H9 (cell line): ENCODE measurements at regions not wholly inside any gene's neighbourhood (a gene's known extent, or its start where the extent isn't known, plus 50 kb on each side); places are given as distances from the start of the nearest gene placed in this dataset.

Experiments used
- DNase-seq: peaks from one replicate; pipeline ENCODE4 v3.0.0-alpha.2; 2017
- H2AFZ ChIP-seq: one replicate; pipeline ENCODE4 v1.6.1; 2013; ENCODE audit warnings: mild to moderate bottlenecking, low read length, control low read depth, moderate library complexity
- H2AK5ac ChIP-seq: 2 replicates; pipeline ENCODE4 v1.6.1; 2013; ENCODE audit warnings: low read length, control low read depth, mixed read lengths; ENCODE audit not compliant: insufficient read length
- H2BK120ac ChIP-seq: one replicate; pipeline ENCODE4 v1.6.1; 2013; ENCODE audit warnings: low read depth, mild to moderate bottlenecking, low read length, control low read depth, inconsistent platforms; ENCODE audit not compliant: poor library complexity, severe bottlenecking
- H2BK12ac ChIP-seq: 2 replicates; pipeline ENCODE4 v1.6.1; 2013; ENCODE audit warnings: low read length, control low read depth, mixed read lengths, low read depth; ENCODE audit not compliant: insufficient read length
- H2BK15ac ChIP-seq: 2 replicates; pipeline ENCODE4 v1.6.1; 2013; ENCODE audit warnings: low read depth, low read length, control low read depth
- H2BK20ac ChIP-seq: one replicate; pipeline ENCODE4 v1.6.1; 2013; ENCODE audit warnings: low read depth, mild to moderate bottlenecking, low read length, control low read depth, inconsistent platforms; ENCODE audit not compliant: poor library complexity, severe bottlenecking
- H2BK5ac ChIP-seq: 2 replicates; pipeline ENCODE4 v1.6.1; 2013; ENCODE audit warnings: low read length, control low read depth, mixed read lengths; ENCODE audit not compliant: insufficient read length
- H3K14ac ChIP-seq: 2 replicates; pipeline ENCODE4 v1.6.1; 2013; ENCODE audit warnings: low read length, control low read depth; ENCODE audit not compliant: insufficient read depth
- H3K18ac ChIP-seq: 2 replicates; pipeline ENCODE4 v1.6.1; 2013; ENCODE audit warnings: low read depth, mild to moderate bottlenecking, mixed read lengths, low read length, control low read depth; ENCODE audit not compliant: insufficient read length
- H3K23ac ChIP-seq: 2 replicates; pipeline ENCODE4 v1.6.1; 2013; ENCODE audit warnings: low read length, control low read depth, mixed read lengths, low read depth; ENCODE audit not compliant: insufficient read length
- H3K23me2 ChIP-seq: 2 replicates; pipeline ENCODE4 v1.6.1; 2013; ENCODE audit warnings: low read depth, mild to moderate bottlenecking, mixed read lengths, low read length, control low read depth; ENCODE audit not compliant: insufficient read length, poor library complexity, severe bottlenecking
- H3K27ac ChIP-seq: 2 replicates; pipeline ENCODE4 v1.5.1; 2013; ENCODE audit warnings: low read length, control low read depth, mixed read lengths, low read depth; ENCODE audit not compliant: insufficient read length
- H3K27me3 ChIP-seq: 2 replicates; pipeline ENCODE4 v1.6.1; 2013; ENCODE audit warnings: low read length, control low read depth, inconsistent platforms; ENCODE audit not compliant: insufficient read depth
- H3K4ac ChIP-seq: 2 replicates; pipeline ENCODE4 v1.6.1; 2013; ENCODE audit warnings: low read depth, mild to moderate bottlenecking, control low read depth, inconsistent platforms, low read length, moderate library complexity
- H3K4me1 ChIP-seq: 2 replicates; pipeline ENCODE4 v1.6.1; 2013; ENCODE audit warnings: low read length, control low read depth, inconsistent platforms; ENCODE audit not compliant: insufficient read depth
- H3K4me2 ChIP-seq: 2 replicates; pipeline ENCODE4 v1.6.1; 2013; ENCODE audit warnings: low read length, control low read depth, mixed read lengths; ENCODE audit not compliant: insufficient read length, insufficient read depth
- H3K56ac ChIP-seq: 2 replicates; pipeline ENCODE4 v1.6.1; 2013; ENCODE audit warnings: low read depth, mild to moderate bottlenecking, mixed read lengths, low read length, control low read depth; ENCODE audit not compliant: insufficient read length
- H3K79me1 ChIP-seq: 2 replicates; pipeline ENCODE4 v1.6.1; 2013; ENCODE audit warnings: low read depth, mild to moderate bottlenecking, moderate library complexity, low read length, control low read depth, inconsistent platforms; ENCODE audit not compliant: insufficient read depth, poor library complexity, severe bottlenecking
- H3K79me2 ChIP-seq: 2 replicates; pipeline ENCODE4 v1.6.1; 2013; ENCODE audit warnings: low read length, control low read depth, inconsistent platforms; ENCODE audit not compliant: insufficient read depth
- H3K9ac ChIP-seq: 2 replicates; pipeline ENCODE4 v1.6.1; 2013; ENCODE audit warnings: low read length, control low read depth, mixed read lengths; ENCODE audit not compliant: insufficient read length; ENCODE audit errors: extremely low read depth
- H3K9me3 ChIP-seq: one replicate; pipeline ENCODE4 v1.6.1; 2013; ENCODE audit warnings: low read depth, low read length, inconsistent platforms; ENCODE audit not compliant: control insufficient read depth
- H3T11ph ChIP-seq: one replicate; pipeline ENCODE4 v1.6.1; 2013; ENCODE audit warnings: mild to moderate bottlenecking, low read length, control low read depth, inconsistent platforms
- H4K20me1 ChIP-seq: one replicate; pipeline ENCODE4 v1.6.1; 2013; ENCODE audit not compliant: control insufficient read depth, insufficient read length, insufficient read depth
- H4K5ac ChIP-seq: 2 replicates; pipeline ENCODE4 v1.6.1; 2013; ENCODE audit warnings: low read depth, mild to moderate bottlenecking, mixed read lengths, low read length, control low read depth; ENCODE audit not compliant: insufficient read length
- H4K8ac ChIP-seq: replicated peaks from 2 replicates; pipeline ENCODE4 v1.6.1; 2013; ENCODE audit warnings: low read length, control low read depth, mixed read lengths, low read depth; ENCODE audit not compliant: insufficient read length
- H4K91ac ChIP-seq: 2 replicates; pipeline ENCODE4 v1.6.1; 2013; ENCODE audit warnings: low read depth, mild to moderate bottlenecking, moderate library complexity, mixed read lengths, low read length, control low read depth; ENCODE audit not compliant: insufficient read length
- H3K27ac Mint-ChIP-seq, 3 experiments: 2 replicates in 2 of 3; 3 replicates in 1 of 3; pipeline ENCODE4 v1.8.0; 2020 to 2021; ENCODE audit warnings: mixed read lengths in 3 of 3, mild to moderate bottlenecking in 1 of 3, moderate library complexity in 1 of 3
- H3K27me3 Mint-ChIP-seq: 2 replicates; pipeline ENCODE4 v1.8.0; 2021; ENCODE audit warnings: low read depth, mild to moderate bottlenecking, moderate library complexity, mixed read lengths
- H3K36me3 Mint-ChIP-seq, 3 experiments: 2 replicates in 2 of 3; 3 replicates in 1 of 3; pipeline ENCODE4 v1.8.0; 2020 to 2021; ENCODE audit warnings: low read depth in 3 of 3, mixed read lengths in 3 of 3; ENCODE audit not compliant: insufficient read depth in 1 of 3
- H3K4me1 Mint-ChIP-seq, 2 experiments: 2 replicates each; pipeline ENCODE4 v1.8.0; 2020; ENCODE audit warnings: mixed read lengths in 2 of 2
- H3K4me3 Mint-ChIP-seq, 2 experiments: 2 replicates in 1 of 2; 3 replicates in 1 of 2; pipeline ENCODE4 v1.8.0; 2020 to 2021; ENCODE audit warnings: mild to moderate bottlenecking in 2 of 2, mixed read lengths in 2 of 2, moderate library complexity in 1 of 2
- H3K9me3 Mint-ChIP-seq, 2 experiments: 2 replicates in 1 of 2; 3 replicates in 1 of 2; pipeline ENCODE4 v1.8.0; 2020; ENCODE audit warnings: mild to moderate bottlenecking in 2 of 2, mixed read lengths in 2 of 2, moderate library complexity in 1 of 2
- WGBS: extraction: QIAGEN DNeasy Blood & Tissue Kit; methylation state at CpG from one replicate; pipeline ENCODE4 v1.1.7; 2013; ENCODE audit warnings: missing lambda C conversion rate, low lambda C conversion rate, mixed read lengths; ENCODE audit not compliant: insufficient read length; ENCODE audit errors: extremely low coverage; 5-methylcytosine and 5-hydroxymethylcytosine counted together
- TF ChIP-seq, protein P1 (sequence below): fragments of 200-600 bp; sonication (generic); conservative IDR thresholded peaks from 3 replicates; pipeline ENCODE4 v1.8.0; 2021; ENCODE audit warnings: antibody characterized with exemption, mild to moderate bottlenecking

DNA sequence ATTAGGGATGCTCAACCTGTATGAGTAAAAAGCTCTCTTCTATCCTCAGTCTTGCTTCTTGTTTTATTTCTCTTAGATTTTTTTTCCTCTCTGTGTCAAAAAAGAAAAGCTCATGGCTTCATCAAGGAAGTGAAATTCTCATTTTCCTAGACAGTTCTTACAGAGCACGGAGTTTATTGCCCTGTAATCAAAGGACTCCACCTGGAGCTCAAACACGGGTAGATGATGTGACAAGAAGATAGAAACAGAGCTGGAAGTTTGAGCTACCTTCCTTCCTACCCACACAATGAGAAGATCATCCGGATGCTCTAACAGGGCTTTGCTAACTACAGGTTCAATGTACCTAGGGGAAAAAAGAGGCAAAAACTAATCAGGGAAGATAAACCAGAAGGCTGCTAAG lies 564.8 kb downstream of the MED13L start:
- Mint-ChIP-seq H3K4me1 (no peaks in the 10 kb centered on the region), H3K9me3 (no peaks in the 10 kb centered on the region), H3K27me3 (peaks cover 17% of the 10 kb centered on the region), H3K27ac (no peak overlapping the region), H3K36me3 (no peaks in the 10 kb centered on the region), H3K4me3 (no peak overlapping the region)
- Histone ChIP-seq H2BK120ac (no peak overlapping the region), H3K56ac (no peak overlapping the region), H3K27ac (no peak overlapping the region), H2BK20ac (no peak overlapping the region), H3K79me1 (no peaks in the 10 kb centered on the region), H3K79me2 (no peaks in the 10 kb centered on the region), H3K14ac (no peak overlapping the region), H3K9me3 (no peaks in the 10 kb centered on the region), H3K9ac (no peak overlapping the region), H3K4me2 (no peak overlapping the region), H3K18ac (no peak overlapping the region), H4K91ac (no peak overlapping the region), H2BK5ac (no peak overlapping the region), H3K4ac (no peak overlapping the region), H3K4me1 (no peaks in the 10 kb centered on the region), H3T11ph (no peak overlapping the region), H2BK15ac (no peak overlapping the region), H3K23ac (no peak overlapping the region), H2AFZ (no peak overlapping the region), H3K27me3 (no peaks in the 10 kb centered on the region), H4K5ac (no peak overlapping the region), H4K20me1 (no peaks in the 10 kb centered on the region), H4K8ac (no peak overlapping the region), H2BK12ac (no peak overlapping the region), H2AK5ac (no peak overlapping the region), H3K23me2 (no peaks in the 10 kb centered on the region)
- TF ChIP-seq, protein P1, sequence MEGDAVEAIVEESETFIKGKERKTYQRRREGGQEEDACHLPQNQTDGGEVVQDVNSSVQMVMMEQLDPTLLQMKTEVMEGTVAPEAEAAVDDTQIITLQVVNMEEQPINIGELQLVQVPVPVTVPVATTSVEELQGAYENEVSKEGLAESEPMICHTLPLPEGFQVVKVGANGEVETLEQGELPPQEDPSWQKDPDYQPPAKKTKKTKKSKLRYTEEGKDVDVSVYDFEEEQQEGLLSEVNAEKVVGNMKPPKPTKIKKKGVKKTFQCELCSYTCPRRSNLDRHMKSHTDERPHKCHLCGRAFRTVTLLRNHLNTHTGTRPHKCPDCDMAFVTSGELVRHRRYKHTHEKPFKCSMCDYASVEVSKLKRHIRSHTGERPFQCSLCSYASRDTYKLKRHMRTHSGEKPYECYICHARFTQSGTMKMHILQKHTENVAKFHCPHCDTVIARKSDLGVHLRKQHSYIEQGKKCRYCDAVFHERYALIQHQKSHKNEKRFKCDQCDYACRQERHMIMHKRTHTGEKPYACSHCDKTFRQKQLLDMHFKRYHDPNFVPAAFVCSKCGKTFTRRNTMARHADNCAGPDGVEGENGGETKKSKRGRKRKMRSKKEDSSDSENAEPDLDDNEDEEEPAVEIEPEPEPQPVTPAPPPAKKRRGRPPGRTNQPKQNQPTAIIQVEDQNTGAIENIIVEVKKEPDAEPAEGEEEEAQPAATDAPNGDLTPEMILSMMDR, result no peak
- no peak for DNase-seq
- no CpG with 5 or more reads among the region's 3 CpGs for WGBS
